DOHH2 (cell line): ENCODE measurements at regions not wholly inside any gene's neighbourhood (a gene's known extent, or its start where the extent isn't known, plus 50 kb on each side); places are given as distances from the start of the nearest gene placed in this dataset.

Source experiments
- H3F3A ChIP-seq: fragments of 200-600 bp; sonication (generic), shearing (Covaris generic); 2 replicates; pipeline ENCODE4 v1.6.0; 2016; ENCODE audit warnings: antibody characterized with exemption, mild to moderate bottlenecking; ENCODE audit not compliant: control insufficient read depth, insufficient read depth
- H3K27ac ChIP-seq: fragments of 200-600 bp; sonication (generic); 2 replicates; pipeline ENCODE4 v1.5.1; 2014; ENCODE audit warnings: low read depth, mild to moderate bottlenecking, low read length, moderate library complexity
- H3K27me3 ChIP-seq: fragments of 200-600 bp; sonication (generic); 2 replicates; pipeline ENCODE4 v1.6.1; 2014; ENCODE audit warnings: mild to moderate bottlenecking, low read length, mixed read lengths; ENCODE audit not compliant: control insufficient read depth
- H3K36me3 ChIP-seq: fragments of 200-600 bp; sonication (generic); 2 replicates; pipeline ENCODE4 v1.6.1; 2014; ENCODE audit warnings: mild to moderate bottlenecking, low read length, moderate library complexity, mixed read lengths; ENCODE audit not compliant: control insufficient read depth
- H3K4me1 ChIP-seq: fragments of 200-600 bp; sonication (generic); 2 replicates; pipeline ENCODE4 v1.6.1; 2014; ENCODE audit warnings: mild to moderate bottlenecking, low read length, mixed read lengths; ENCODE audit not compliant: control insufficient read depth
- H3K4me2 ChIP-seq: fragments of 200-600 bp; sonication (generic); 2 replicates; pipeline ENCODE4 v1.6.0; 2014; ENCODE audit warnings: mild to moderate bottlenecking, low read length, moderate library complexity
- H3K4me3 ChIP-seq: fragments of 200-600 bp; sonication (generic); 2 replicates; pipeline ENCODE4 v1.5.1; 2014; ENCODE audit warnings: mild to moderate bottlenecking, low read length, mixed read lengths
- H3K79me2 ChIP-seq: fragments of 200-600 bp; sonication (generic); 2 replicates; pipeline ENCODE4 v1.6.1; 2014; ENCODE audit warnings: mild to moderate bottlenecking, low read length, mixed read lengths; ENCODE audit not compliant: control insufficient read depth
- H3K9me2 ChIP-seq: fragments of 200-600 bp; sonication (generic); replicated peaks from 2 replicates; pipeline ENCODE4 v1.6.1; 2014; ENCODE audit warnings: mild to moderate bottlenecking, low read length, mixed read lengths; ENCODE audit not compliant: control insufficient read depth
- H3K9me3 ChIP-seq: fragments of 200-600 bp; sonication (generic); 2 replicates; pipeline ENCODE4 v1.6.1; 2014; ENCODE audit warnings: antibody characterized with exemption, low read length, mixed read lengths; ENCODE audit not compliant: control insufficient read depth, insufficient read depth
- H4K20me1 ChIP-seq: fragments of 200-600 bp; sonication (generic); 2 replicates; pipeline ENCODE4 v1.6.0; 2014; ENCODE audit warnings: low read depth, mild to moderate bottlenecking, antibody characterized with exemption, low read length, moderate library complexity; ENCODE audit not compliant: control insufficient read depth, insufficient read depth
- EZH2phosphoT487 ChIP-seq: fragments of 200-600 bp; sonication (generic); IDR thresholded peaks from 2 replicates; pipeline ENCODE4 v1.6.1; 2017; ENCODE audit warnings: borderline replicate concordance, mild to moderate bottlenecking, antibody characterized with exemption, low read length, moderate library complexity, mixed read lengths
- TF ChIP-seq, protein P1 (sequence below): fragments of 200-600 bp; sonication (generic); IDR thresholded peaks from one replicate; pipeline ENCODE4 v1.5.1; 2014; ENCODE audit warnings: antibody characterized with exemption, mild to moderate bottlenecking, low read depth, low read length; ENCODE audit not compliant: poor library complexity, severe bottlenecking

GRCh38 chr10:64271983-64272382 is 750.8 kb downstream of the REEP3 start:
- TF ChIP-seq EZH2phosphoT487 = no peak
- TF ChIP-seq, protein P1, sequence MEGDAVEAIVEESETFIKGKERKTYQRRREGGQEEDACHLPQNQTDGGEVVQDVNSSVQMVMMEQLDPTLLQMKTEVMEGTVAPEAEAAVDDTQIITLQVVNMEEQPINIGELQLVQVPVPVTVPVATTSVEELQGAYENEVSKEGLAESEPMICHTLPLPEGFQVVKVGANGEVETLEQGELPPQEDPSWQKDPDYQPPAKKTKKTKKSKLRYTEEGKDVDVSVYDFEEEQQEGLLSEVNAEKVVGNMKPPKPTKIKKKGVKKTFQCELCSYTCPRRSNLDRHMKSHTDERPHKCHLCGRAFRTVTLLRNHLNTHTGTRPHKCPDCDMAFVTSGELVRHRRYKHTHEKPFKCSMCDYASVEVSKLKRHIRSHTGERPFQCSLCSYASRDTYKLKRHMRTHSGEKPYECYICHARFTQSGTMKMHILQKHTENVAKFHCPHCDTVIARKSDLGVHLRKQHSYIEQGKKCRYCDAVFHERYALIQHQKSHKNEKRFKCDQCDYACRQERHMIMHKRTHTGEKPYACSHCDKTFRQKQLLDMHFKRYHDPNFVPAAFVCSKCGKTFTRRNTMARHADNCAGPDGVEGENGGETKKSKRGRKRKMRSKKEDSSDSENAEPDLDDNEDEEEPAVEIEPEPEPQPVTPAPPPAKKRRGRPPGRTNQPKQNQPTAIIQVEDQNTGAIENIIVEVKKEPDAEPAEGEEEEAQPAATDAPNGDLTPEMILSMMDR = peak; percentile 37
- H3K36me3 ChIP-seq = no peaks in the 10 kb centered on the region
- no peaks in the 10 kb centered on the region for H4K20me1 ChIP-seq
- no peak overlapping the region for H3K4me2 ChIP-seq
- H3K9me2 ChIP-seq = no peaks in the 10 kb centered on the region
- no peaks in the 10 kb centered on the region for H3K9me3 ChIP-seq
- H3K79me2 ChIP-seq = no peaks in the 10 kb centered on the region
- no peak overlapping the region for H3K27ac ChIP-seq
- no peaks in the 10 kb centered on the region for H3K27me3 ChIP-seq
- no peaks in the 10 kb centered on the region for H3K4me1 ChIP-seq
- H3F3A ChIP-seq = no peaks in the 10 kb centered on the region
- H3K4me3 ChIP-seq = no peak overlapping the region

DNA sequence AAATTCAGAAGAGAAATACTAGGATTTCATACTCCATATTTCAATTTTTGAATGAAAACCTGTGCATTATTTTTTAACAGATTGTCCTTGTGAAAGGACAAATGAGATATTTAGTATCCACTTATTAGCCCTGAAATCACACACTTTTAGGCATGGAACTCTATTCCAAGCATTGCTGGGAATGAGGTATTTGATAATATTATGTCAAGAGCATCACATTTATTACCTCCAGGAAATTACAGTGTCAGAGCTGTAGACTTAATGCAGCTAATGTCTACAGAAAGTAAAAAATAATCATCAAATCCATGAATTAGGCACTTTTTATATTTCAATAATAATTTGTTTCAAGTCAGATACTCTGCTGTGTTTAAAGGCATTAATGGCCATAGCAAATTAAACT is 753.8 kb downstream of the REEP3 start:
- TF ChIP-seq, protein P1 = no peak
- TF ChIP-seq EZH2phosphoT487 = no peak
- Histone ChIP-seq H3K27ac (no peak overlapping the region), H3K79me2 (no peaks in the 10 kb centered on the region), H3K4me3 (no peak overlapping the region), H3K4me1 (no peaks in the 10 kb centered on the region), H3K9me3 (no peaks in the 10 kb centered on the region), H4K20me1 (no peaks in the 10 kb centered on the region), H3K27me3 (no peaks in the 10 kb centered on the region), H3K36me3 (no peaks in the 10 kb centered on the region), H3K9me2 (no peaks in the 10 kb centered on the region), H3F3A (no peaks in the 10 kb centered on the region), H3K4me2 (no peak overlapping the region)

- no peaks in the 10 kb centered on the region for H3K4me1 ChIP-seq
- no peaks in the 10 kb centered on the region for H3K27me3 ChIP-seq
- H3K27ac ChIP-seq = no peak overlapping the region
- H3K4me3 ChIP-seq = no peak overlapping the region
- H3K9me3 ChIP-seq = no peaks in the 10 kb centered on the region
- H3K79me2 ChIP-seq = no peaks in the 10 kb centered on the region
- no peaks in the 10 kb centered on the region for H3K36me3 ChIP-seq
- TF ChIP-seq, protein P1 = no peak
- TF ChIP-seq EZH2phosphoT487 = no peak
- H3F3A ChIP-seq = no peaks in the 10 kb centered on the region
- no peak overlapping the region for H3K4me2 ChIP-seq
- H3K9me2 ChIP-seq = no peaks in the 10 kb centered on the region
- no peaks in the 10 kb centered on the region for H4K20me1 ChIP-seq
These were observed 754.6 kb downstream of the REEP3 start for GRCh38 chr10:64275774-64276173.

GRCh38 chr10:64277536-64277935 is 756.3 kb downstream of the REEP3 start:
- Histone ChIP-seq H3K4me1 (no peaks in the 10 kb centered on the region), H3K9me3 (no peaks in the 10 kb centered on the region), H3K4me3 (no peak overlapping the region), H3K27ac (no peak overlapping the region), H3K9me2 (no peaks in the 10 kb centered on the region), H3K36me3 (no peaks in the 10 kb centered on the region), H3F3A (no peaks in the 10 kb centered on the region), H4K20me1 (no peaks in the 10 kb centered on the region), H3K79me2 (no peaks in the 10 kb centered on the region), H3K27me3 (no peaks in the 10 kb centered on the region), H3K4me2 (no peak overlapping the region)
- TF ChIP-seq, protein P1 = no peak
- TF ChIP-seq EZH2phosphoT487 = no peak
